Trophoblast cell (in vitro differentiated cells and primary cell): ENCODE measurements at regions not wholly inside any gene's neighbourhood (a gene's known extent, or its start where the extent isn't known, plus 50 kb on each side); places are given as distances from the start of the nearest gene placed in this dataset.

Experiments
- DNase-seq, 2 donors: peaks; one replicate each; pipeline ENCODE4 v3.0.0-alpha.2; 2016
- H2AFZ ChIP-seq: 2 replicates; pipeline ENCODE4 v1.6.1; 2013; ENCODE audit warnings: low read length, moderate library complexity, mild to moderate bottlenecking; ENCODE audit not compliant: insufficient read depth, poor library complexity
- H2AK5ac ChIP-seq: 2 replicates; pipeline ENCODE4 v1.6.1; 2013; ENCODE audit warnings: mild to moderate bottlenecking, low read length
- H2BK120ac ChIP-seq: 2 replicates; pipeline ENCODE4 v1.6.1; 2013; ENCODE audit warnings: low read length, mild to moderate bottlenecking, moderate library complexity; ENCODE audit not compliant: insufficient read depth, poor library complexity
- H2BK12ac ChIP-seq: 2 replicates; pipeline ENCODE4 v1.6.1; 2013; ENCODE audit warnings: mild to moderate bottlenecking, low read length, moderate library complexity
- H2BK5ac ChIP-seq: 2 replicates; pipeline ENCODE4 v1.6.1; 2013; ENCODE audit warnings: low read length, low read depth, moderate library complexity, mild to moderate bottlenecking; ENCODE audit not compliant: poor library complexity
- H3K14ac ChIP-seq: 2 replicates; pipeline ENCODE4 v1.6.1; 2013; ENCODE audit warnings: mild to moderate bottlenecking, low read length
- H3K18ac ChIP-seq: 2 replicates; pipeline ENCODE4 v1.6.1; 2013; ENCODE audit warnings: mild to moderate bottlenecking, low read length
- H3K23ac ChIP-seq: 2 replicates; pipeline ENCODE4 v1.6.1; 2013; ENCODE audit warnings: low read length
- H3K27ac ChIP-seq: 2 replicates; pipeline ENCODE4 v1.5.1; 2013; ENCODE audit warnings: low read depth, mild to moderate bottlenecking, inconsistent platforms, low read length, moderate library complexity
- H3K27me3 ChIP-seq: 2 replicates; pipeline ENCODE4 v1.6.1; 2013; ENCODE audit warnings: inconsistent platforms, mild to moderate bottlenecking, low read length, moderate library complexity; ENCODE audit not compliant: insufficient read depth
- H3K36me3 ChIP-seq, 2 experiments: 1 replicate in 1 of 2; 2 replicates in 1 of 2; pipeline ENCODE4 v1.6.1; 2013; ENCODE audit warnings: low read length in 2 of 2, mild to moderate bottlenecking in 2 of 2, moderate library complexity in 1 of 2; ENCODE audit not compliant: insufficient read depth in 2 of 2, control insufficient read depth in 1 of 2
- H3K4ac ChIP-seq: 2 replicates; pipeline ENCODE4 v1.6.1; 2013; ENCODE audit warnings: low read depth, mild to moderate bottlenecking, low read length, moderate library complexity
- H3K4me1 ChIP-seq, 2 experiments: 1 replicate in 1 of 2; 2 replicates in 1 of 2; pipeline ENCODE4 v1.6.1; 2013; ENCODE audit warnings: low read length in 2 of 2, mild to moderate bottlenecking in 2 of 2, moderate library complexity in 1 of 2; ENCODE audit not compliant: insufficient read depth in 2 of 2, control insufficient read depth in 1 of 2
- H3K4me2 ChIP-seq: 2 replicates; pipeline ENCODE4 v1.6.1; 2013; ENCODE audit warnings: inconsistent platforms, mild to moderate bottlenecking, low read length, moderate library complexity
- H3K4me3 ChIP-seq: 2 replicates; pipeline ENCODE4 v1.5.1; 2013; ENCODE audit warnings: mild to moderate bottlenecking, low read depth, low read length, inconsistent platforms
- H3K79me1 ChIP-seq: one replicate; pipeline ENCODE4 v1.6.1; 2013; ENCODE audit warnings: low read length
- H3K79me2 ChIP-seq: 2 replicates; pipeline ENCODE4 v1.6.1; 2013; ENCODE audit warnings: low read length, mild to moderate bottlenecking; ENCODE audit not compliant: control insufficient read depth, insufficient read depth, poor library complexity
- H3K9ac ChIP-seq: 2 replicates; pipeline ENCODE4 v1.6.1; 2013; ENCODE audit warnings: mild to moderate bottlenecking, low read length
- H3K9me3 ChIP-seq: 2 replicates; pipeline ENCODE4 v1.6.1; 2013; ENCODE audit warnings: low read depth, mild to moderate bottlenecking, control low read depth, inconsistent platforms, low read length; ENCODE audit not compliant: insufficient read depth
- H4K12ac ChIP-seq: 2 replicates; pipeline ENCODE4 v1.6.1; 2013; ENCODE audit warnings: low read depth, mild to moderate bottlenecking, low read length, moderate library complexity
- H4K8ac ChIP-seq: 2 replicates; pipeline ENCODE4 v1.6.1; 2013; ENCODE audit warnings: low read depth, mild to moderate bottlenecking, low read length, moderate library complexity
- H4K91ac ChIP-seq: one replicate; pipeline ENCODE4 v1.6.1; 2013; ENCODE audit warnings: low read depth, mild to moderate bottlenecking, low read length, moderate library complexity
- WGBS: extraction: QIAGEN DNeasy Blood & Tissue Kit; methylation state at CpG from one replicate; pipeline ENCODE4 v1.1.7; 2013; ENCODE audit warnings: missing lambda C conversion rate; ENCODE audit not compliant: insufficient read length, insufficient coverage; ENCODE audit errors: extremely low coverage; 5-methylcytosine and 5-hydroxymethylcytosine counted together

DNA sequence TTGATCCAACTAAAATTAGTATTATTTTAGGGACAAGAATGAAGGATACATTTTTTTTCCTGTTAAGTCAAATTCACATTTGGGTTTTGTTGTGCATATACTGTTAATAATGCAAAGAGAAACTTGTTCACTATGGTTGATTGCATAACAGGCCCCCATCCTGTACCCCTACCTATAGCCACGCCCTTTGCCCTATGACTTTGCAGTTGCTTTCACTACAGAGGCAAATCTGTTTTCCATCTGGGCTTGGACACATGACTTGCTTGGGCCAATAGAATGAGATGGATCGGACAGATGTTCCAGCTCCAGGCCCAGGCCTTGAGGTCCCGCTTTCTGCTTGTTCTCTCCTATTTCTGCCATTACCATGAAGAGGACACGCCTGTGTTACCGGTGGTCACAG, 278.5 kb upstream of the HNRNPA3 start:
- H3K9ac ChIP-seq: no peak overlapping the region
- no peak overlapping the region for H2AK5ac ChIP-seq
- no peak overlapping the region for H4K91ac ChIP-seq
- H3K4me2 ChIP-seq: no peak overlapping the region
- no peak overlapping the region for H3K4ac ChIP-seq
- no peak overlapping the region for H2BK12ac ChIP-seq
- no peak overlapping the region for H2AFZ ChIP-seq
- no peaks in the 10 kb centered on the region for H3K27me3 ChIP-seq
- no peak overlapping the region for H3K4me3 ChIP-seq
- H2BK5ac ChIP-seq: no peak overlapping the region
- no CpG with 5 or more reads among the region's 5 CpGs for whole genome bisulfite sequencing
- no peaks in the 10 kb centered on the region for H3K79me1 ChIP-seq
- H3K14ac ChIP-seq: no peak overlapping the region
- H3K79me2 ChIP-seq: no peaks in the 10 kb centered on the region
- H3K23ac ChIP-seq: no peak overlapping the region
- no peak overlapping the region for H4K12ac ChIP-seq
- no peak overlapping the region for H3K18ac ChIP-seq
- H2BK120ac ChIP-seq: no peak overlapping the region
- no peaks in the 10 kb centered on the region for H3K4me1 ChIP-seq
- H3K9me3 ChIP-seq: no peaks in the 10 kb centered on the region
- H3K27ac ChIP-seq: no peak overlapping the region
- DNase-seq: no peak
- no peak overlapping the region for H4K8ac ChIP-seq
- no peaks in the 10 kb centered on the region for H3K36me3 ChIP-seq

DNA sequence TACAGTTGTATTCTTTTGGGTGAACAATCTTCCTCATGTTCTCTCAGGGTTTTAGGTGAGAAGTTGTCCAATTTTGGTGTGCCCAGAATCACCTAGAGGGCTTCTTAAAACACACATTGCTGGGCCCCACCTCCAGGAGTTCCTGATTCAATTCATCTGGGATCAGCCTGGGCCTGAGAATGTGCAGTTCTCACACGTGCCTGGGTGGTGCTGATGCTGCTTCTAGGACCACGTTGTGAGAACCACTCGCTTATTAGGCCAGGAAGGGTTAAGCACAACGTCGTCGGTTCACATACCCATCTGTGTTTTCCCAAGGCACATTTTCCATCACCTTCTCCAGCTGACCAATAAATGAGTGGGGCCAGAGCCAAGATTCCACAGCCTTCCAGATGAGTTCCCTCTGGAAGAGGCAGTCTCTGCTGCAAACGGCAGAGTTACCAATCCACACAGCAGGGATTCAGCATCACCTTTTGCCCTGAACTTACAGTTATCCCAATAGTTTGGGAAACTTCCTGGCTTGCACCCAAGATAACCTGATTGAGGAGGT, 277.7 kb upstream of the HNRNPA3 start:
- no peak overlapping the region for H3K23ac ChIP-seq
- H3K9ac ChIP-seq: no peak overlapping the region
- no peak overlapping the region for H4K91ac ChIP-seq
- no peaks in the 10 kb centered on the region for H3K36me3 ChIP-seq
- no peak overlapping the region for H2AK5ac ChIP-seq
- no peak overlapping the region for H4K8ac ChIP-seq
- no peak overlapping the region for H4K12ac ChIP-seq
- H2AFZ ChIP-seq: no peak overlapping the region
- no peak overlapping the region for H3K14ac ChIP-seq
- H2BK120ac ChIP-seq: no peak overlapping the region
- no peak overlapping the region for H3K4me2 ChIP-seq
- no peaks in the 10 kb centered on the region for H3K27me3 ChIP-seq
- no peak overlapping the region for H3K4me3 ChIP-seq
- H3K4me1 ChIP-seq: no peaks in the 10 kb centered on the region
- no peaks in the 10 kb centered on the region for H3K9me3 ChIP-seq
- no CpG with 5 or more reads among the region's 7 CpGs for WGBS
- H3K4ac ChIP-seq: no peak overlapping the region
- DNase-seq: no peak
- no peak overlapping the region for H3K27ac ChIP-seq
- no peak overlapping the region for H2BK12ac ChIP-seq
- H3K18ac ChIP-seq: no peak overlapping the region
- H2BK5ac ChIP-seq: no peak overlapping the region
- no peaks in the 10 kb centered on the region for H3K79me1 ChIP-seq
- H3K79me2 ChIP-seq: no peaks in the 10 kb centered on the region

DNA sequence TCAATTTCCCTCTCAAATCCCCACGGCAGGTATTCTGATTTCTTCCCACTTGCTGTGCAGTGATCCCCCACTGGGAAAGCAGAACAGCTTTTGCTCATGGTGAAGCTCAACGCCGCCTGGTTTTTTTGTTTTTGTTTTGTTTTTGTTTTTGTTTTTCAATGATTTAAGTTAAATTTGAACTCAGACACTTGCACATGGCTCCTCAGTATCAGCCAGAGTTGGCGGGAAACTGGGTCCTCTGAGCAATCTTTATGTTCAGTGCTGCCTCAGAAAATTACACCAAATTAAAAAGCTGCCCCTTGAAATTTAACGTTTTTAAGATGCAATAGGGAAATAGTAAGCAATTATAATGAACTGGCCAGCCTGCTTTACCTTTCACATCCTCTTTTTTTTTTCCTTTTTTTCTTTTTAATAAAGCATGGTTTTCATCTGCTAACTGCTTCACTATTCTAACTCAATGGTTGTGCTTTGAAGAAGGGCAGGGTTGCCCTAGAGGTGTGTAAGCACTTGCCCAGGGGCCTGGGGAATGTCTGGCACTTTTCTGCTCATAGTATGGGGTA, 277.0 kb upstream of the HNRNPA3 start:
- H3K4ac ChIP-seq: no peak overlapping the region
- no peak overlapping the region for H2BK5ac ChIP-seq
- H4K12ac ChIP-seq: no peak overlapping the region
- H3K36me3 ChIP-seq: no peaks in the 10 kb centered on the region
- no peak overlapping the region for H3K14ac ChIP-seq
- no peaks in the 10 kb centered on the region for H3K79me2 ChIP-seq
- DNase-seq: no peak
- no peak overlapping the region for H2AK5ac ChIP-seq
- H3K79me1 ChIP-seq: no peaks in the 10 kb centered on the region
- H4K91ac ChIP-seq: no peak overlapping the region
- no peaks in the 10 kb centered on the region for H3K4me1 ChIP-seq
- no peak overlapping the region for H3K27ac ChIP-seq
- no peak overlapping the region for H3K4me2 ChIP-seq
- no peaks in the 10 kb centered on the region for H3K27me3 ChIP-seq
- no peak overlapping the region for H3K23ac ChIP-seq
- H2BK12ac ChIP-seq: no peak overlapping the region
- H3K9ac ChIP-seq: no peak overlapping the region
- no peak overlapping the region for H2BK120ac ChIP-seq
- WGBS: no CpG with 5 or more reads among the region's 5 CpGs
- no peaks in the 10 kb centered on the region for H3K9me3 ChIP-seq
- no peak overlapping the region for H4K8ac ChIP-seq
- no peak overlapping the region for H3K4me3 ChIP-seq
- no peak overlapping the region for H3K18ac ChIP-seq
- no peak overlapping the region for H2AFZ ChIP-seq

DNA sequence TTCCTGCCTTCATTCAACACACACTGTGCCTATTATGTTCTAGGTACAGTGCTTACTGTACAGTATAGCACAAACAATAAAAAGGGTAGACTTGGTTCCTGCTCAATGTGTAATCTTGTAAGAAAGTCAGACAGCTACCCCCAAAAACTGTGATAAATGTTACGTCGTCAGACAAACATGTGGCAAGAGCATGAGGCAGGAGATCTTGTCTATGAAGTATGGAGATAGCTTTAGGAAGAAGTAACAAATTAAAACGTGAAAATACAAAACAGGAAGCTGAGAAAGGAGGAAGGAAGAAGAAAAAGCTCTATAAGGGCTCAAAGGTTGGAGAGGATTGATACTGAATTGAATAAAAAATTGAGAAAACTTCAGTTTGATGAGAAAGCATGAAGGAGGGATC, 276.2 kb upstream of the HNRNPA3 start:
- Histone ChIP-seq H3K27ac (no peak overlapping the region), H3K14ac (no peak overlapping the region), H4K8ac (no peak overlapping the region), H3K18ac (no peak overlapping the region), H4K12ac (no peak overlapping the region), H2AFZ (no peak overlapping the region), H3K36me3 (no peaks in the 10 kb centered on the region), H3K79me2 (no peaks in the 10 kb centered on the region), H2AK5ac (no peak overlapping the region), H3K27me3 (no peaks in the 10 kb centered on the region), H3K4me3 (no peak overlapping the region), H3K23ac (no peak overlapping the region), H4K91ac (no peak overlapping the region), H3K9ac (no peak overlapping the region), H2BK120ac (no peak overlapping the region), H3K4me2 (no peak overlapping the region), H3K4me1 (no peaks in the 10 kb centered on the region), H3K4ac (no peak overlapping the region), H3K9me3 (no peaks in the 10 kb centered on the region), H2BK12ac (no peak overlapping the region), H2BK5ac (no peak overlapping the region), H3K79me1 (no peaks in the 10 kb centered on the region)
- no CpG with 5 or more reads among the region's 3 CpGs for WGBS
- DNase-seq: no peak
